CD4-positive, alpha-beta T cell treated with Interleukin-17A for 4 hours (primary cell): ENCODE measurements at regions not wholly inside any gene's neighbourhood (a gene's known extent, or its start where the extent isn't known, plus 50 kb on each side); places are given as distances from the start of the nearest gene placed in this dataset.
"Not testable (repeated sequence)": the region's sequence is repeated elsewhere in the genome, so short reads cannot be mapped to it uniquely, and the experiment has no call there.

Experiments
- DNase-seq: peaks from one replicate; pipeline ENCODE4 v3.0.0-alpha.2; 2020; ENCODE audit warnings: mixed read lengths

GRCh38 chr15:20187370-20188355, 353.9 kb downstream of the GOLGA6L6 start:
- DNase-seq = not testable (repeated sequence)

GRCh38 chr15:20184879-20185278, 356.7 kb downstream of the GOLGA6L6 start:
- DNase-seq = not testable (repeated sequence)

GRCh38 chr15:20168221-20168620, 373.4 kb downstream of the GOLGA6L6 start:
- not testable (repeated sequence) for DNase-seq

DNA sequence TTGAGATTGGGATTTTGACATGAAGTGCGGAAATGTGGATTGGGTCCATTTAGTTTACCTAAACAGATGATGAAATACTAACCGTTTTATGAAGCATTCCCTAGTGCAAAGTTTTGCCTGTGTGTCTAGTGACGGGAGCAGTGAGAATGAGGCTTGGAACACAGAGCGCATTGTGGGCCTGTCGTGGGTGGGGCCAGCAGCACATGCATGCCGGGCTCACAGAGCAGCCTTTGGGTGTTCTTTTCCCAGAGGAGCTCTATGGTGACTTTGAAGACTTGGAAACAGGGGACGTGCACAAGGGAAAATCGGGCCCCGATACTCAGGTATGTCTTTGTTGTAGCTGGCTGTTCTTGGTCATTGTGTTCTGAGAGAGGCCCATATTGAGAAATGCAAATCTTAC, 388.1 kb downstream of the GOLGA6L6 start:
- DNase-seq = not testable (repeated sequence)

DNA sequence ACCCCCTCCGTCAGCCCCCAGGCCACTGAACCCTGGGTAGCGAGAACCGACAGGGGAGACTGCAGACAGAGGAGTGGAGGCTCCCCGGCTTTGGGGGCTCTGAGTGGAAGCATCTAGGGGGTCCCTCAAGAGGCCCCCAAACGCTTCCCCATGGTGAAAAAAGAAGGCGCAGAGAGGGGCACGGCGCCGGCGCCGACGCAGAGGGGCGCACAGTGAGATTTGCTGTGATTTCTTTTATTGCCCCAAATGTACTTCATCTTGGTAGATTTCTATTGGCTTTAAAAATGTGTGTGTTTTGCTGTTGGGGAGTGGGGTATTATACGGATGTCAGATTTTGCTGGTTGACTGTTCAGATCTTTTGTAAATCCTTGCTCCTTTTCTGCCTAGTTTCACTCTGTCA, 392.9 kb downstream of the GOLGA6L6 start:
- not testable (repeated sequence) for DNase-seq

DNA sequence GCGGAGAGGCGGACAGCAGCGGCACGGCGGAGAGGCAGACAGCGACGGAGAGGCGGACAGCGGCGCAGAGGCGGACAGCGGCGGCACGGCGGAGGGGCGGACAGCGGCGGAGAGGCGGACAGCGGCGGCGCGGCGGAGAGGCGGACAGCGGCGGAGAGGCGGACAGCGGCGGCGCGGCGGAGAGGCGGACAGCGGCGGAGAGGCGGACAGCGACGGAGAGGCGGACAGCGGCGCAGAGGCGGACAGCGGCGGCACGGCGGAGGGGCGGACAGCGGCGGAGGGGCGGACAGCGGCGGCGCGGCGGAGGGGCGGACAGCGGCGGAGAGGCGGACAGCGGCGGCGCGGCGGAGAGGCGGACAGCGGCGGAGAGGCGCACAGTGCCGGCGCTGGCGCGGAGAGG, 393.6 kb downstream of the GOLGA6L6 start:
- DNase-seq = not testable (repeated sequence)

DNA sequence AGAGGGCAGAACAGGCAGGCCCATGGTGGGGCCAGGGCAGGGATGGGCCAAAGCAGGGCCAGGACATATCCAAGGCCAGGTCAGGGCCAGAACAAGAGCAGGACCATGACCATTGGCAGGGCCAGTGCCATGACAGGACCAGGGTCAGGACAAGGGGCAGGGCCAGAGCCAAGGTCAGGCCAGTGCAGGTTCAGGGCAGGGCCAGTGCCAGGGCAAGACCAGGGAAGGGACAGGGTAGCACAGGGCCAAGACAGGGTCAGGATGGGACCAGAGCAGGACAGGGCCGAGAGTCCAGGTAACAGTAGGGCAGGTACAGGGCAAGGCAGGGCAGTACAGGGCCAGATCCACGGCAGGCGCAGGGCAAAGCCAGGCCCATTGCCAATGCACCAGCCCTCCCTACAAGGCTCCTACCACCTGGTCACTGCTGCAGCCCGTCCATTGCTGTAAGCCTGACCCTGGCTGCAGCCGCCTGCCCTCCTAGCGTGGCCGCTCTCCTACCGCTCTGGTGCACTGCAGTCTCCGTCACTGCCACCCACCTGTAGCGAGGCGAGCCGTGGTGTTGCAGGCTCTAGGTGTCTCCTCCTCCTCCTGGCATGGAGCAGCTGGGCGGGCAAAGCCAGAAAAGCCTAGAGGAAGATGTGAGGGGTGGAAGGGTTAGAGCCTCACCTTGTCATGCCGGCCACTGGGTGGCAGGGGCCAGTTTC, 397.1 kb downstream of the GOLGA6L6 start:
- not testable (repeated sequence) for DNase-seq

GRCh38 chr15:20142906-20143305, 398.7 kb downstream of the GOLGA6L6 start:
- DNase-seq = not testable (repeated sequence)

GRCh38 chr15:20142410-20142809, 399.2 kb downstream of the GOLGA6L6 start:
- not testable (repeated sequence) for DNase-seq

DNA sequence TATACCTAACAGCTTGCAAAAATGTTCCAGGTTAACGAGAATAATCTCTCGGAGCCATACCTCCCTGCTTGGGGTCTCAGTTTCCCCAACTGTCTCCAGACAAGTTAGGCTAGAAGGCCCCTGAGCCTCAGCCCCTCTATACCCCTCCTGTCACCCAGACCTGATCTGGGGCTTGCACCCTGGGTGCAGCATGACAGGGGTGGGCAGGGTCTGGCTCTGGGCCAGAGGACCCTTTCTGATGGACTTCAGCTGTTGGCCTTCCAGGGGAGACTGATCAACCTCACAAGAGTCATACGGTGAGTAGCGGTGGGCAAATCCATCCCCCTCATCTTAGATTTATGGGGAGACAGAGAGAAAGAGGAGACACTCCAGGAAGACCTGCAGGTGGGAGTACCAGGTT, 416.9 kb downstream of the GOLGA6L6 start:
- not testable (repeated sequence) for DNase-seq

- peak; percentile 1 for DNase-seq
Measured at GRCh38 chr15:20106026-20106425, 435.6 kb downstream of the GOLGA6L6 start.

DNA sequence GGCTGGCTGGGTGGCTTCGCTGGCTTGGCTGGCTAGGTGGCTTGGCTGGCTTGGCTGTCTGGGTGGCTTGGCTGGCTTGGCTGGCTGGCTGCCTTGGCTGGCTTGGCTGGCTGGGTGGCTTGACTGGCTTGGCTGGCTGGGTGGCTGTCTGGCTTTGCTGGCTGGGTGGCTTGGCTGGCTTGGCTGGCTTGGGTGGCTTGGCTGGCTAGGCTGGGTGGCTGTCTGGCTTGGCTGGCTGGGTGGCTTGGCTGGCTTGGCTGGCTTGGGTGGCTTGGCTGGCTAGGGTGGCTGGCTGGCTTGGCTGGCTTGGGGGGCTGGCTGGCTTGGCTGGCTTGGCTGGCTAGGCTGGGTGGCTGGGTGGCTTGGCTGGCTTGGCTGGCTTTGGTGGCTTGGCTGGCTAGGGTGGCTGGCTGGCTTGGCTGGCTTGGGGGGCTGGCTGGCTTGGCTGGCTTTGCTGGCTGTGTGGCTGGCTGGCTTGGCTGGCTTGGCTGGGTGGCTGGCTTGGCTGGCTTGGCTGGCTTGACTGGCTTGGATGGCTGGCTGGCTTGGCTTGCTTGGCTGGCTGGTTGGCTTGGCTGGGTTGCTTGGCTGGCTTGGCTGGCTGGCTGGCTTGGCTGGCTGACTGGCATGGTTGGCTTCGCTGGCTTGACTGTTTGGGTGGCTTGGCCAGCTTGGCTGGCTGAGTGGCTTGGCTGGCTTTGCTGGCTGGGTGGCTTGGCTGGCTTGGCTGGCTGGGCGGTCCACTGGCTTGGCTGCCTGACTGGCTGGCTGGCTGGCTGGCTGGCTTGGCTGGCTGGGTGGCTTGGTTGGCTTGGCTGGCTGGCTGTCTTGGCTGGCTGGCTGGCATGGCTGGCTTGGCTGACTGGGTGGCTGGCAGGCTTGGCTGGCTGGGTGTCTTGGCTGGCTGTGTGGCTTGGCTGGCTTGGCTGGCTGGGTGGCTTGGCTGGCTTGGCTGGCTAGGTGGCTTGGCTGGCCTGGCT, 436.3 kb downstream of the GOLGA6L6 start:
- DNase-seq = not testable (repeated sequence)

GRCh38 chr15:20104551-20104950, 437.0 kb downstream of the GOLGA6L6 start:
- not testable (repeated sequence) for DNase-seq

DNA sequence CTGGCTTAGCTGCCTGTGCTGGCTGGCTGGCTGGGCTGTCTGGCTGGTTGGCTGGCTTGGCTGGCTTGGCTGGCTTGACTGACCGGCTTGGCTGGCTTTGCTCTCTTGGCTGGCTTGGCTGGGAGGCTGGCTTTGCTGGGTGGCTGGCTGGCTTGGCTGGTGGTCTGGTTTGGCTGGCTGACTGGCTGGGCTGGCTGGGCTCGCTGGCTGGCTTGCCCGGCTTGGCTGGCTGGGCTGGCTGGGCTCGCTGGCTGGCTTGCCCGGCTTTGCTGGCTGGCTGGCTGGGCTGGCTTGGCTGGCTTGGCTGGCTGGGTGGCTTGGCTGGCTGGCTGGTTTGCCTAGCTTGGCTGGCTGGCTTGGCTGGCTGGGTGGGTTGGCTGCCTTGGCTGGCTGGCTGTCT, 438.7 kb downstream of the GOLGA6L6 start:
- DNase-seq = peak; percentile 2

DNA sequence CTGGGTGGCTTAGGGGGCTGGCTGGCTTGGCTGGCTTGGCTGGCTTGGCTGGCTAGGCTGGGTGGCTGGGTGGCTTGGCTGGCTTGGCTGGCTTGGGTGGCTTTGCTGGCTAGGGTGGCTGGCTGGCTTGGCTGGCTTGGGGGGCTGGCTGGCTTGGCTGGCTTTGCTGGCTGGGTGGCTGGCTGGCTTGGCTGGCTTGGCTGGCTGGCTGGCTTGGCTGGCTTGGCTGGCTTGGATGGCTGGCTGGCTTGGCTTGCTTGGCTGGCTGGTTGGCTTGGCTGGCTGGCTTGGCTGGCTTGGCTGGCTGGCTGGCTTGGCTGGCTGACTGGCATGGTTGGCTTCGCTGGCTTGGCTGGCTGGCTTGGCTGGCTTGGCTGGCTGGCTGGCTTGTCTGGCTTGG, 439.4 kb downstream of the GOLGA6L6 start:
- not testable (repeated sequence) for DNase-seq

GRCh38 chr15:20101281-20101680, 440.3 kb downstream of the GOLGA6L6 start:
- DNase-seq = not testable (repeated sequence)

- DNase-seq = not testable (repeated sequence)
Measured at GRCh38 chr15:20100604-20101270, 440.9 kb downstream of the GOLGA6L6 start.

- not testable (repeated sequence) for DNase-seq
Measured at GRCh38 chr15:20095699-20096303, 445.8 kb downstream of the GOLGA6L6 start.

DNA sequence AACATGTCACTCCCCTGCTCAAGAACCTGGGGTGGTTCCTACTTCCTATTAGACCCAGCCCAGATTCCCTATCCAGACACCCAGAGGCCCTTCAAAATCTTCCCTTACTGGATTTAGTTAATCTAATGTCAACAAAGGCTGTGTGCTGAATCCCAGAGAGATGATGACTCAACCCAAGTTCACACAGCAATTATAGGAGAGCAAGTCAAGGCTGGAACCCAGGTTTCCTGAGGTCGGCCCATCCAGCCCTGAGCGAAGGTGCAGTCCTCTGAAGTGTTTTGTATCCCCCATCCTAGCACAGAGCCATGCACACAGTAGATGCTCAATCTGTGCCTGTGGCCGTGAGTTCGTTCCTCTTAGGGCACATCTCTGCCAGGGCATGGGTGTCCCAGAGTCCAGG, 452.1 kb downstream of the GOLGA6L6 start:
- not testable (repeated sequence) for DNase-seq

- not testable (repeated sequence) for DNase-seq
Measured at GRCh38 chr15:20084026-20084425, 457.6 kb downstream of the GOLGA6L6 start.

- peak; percentile 2 for DNase-seq
Measured at GRCh38 chr15:20074082-20074481, 467.5 kb downstream of the GOLGA6L6 start.
